ENCODE measurements at regions not wholly inside any gene's neighbourhood (a gene's known extent, or its start where the extent isn't known, plus 50 kb on each side); places are given as distances from the start of the nearest gene placed in this dataset.
"Not testable (repeated sequence)": the region's sequence is repeated elsewhere in the genome, so short reads cannot be mapped to it uniquely, and the experiment has no call there.

DNA sequence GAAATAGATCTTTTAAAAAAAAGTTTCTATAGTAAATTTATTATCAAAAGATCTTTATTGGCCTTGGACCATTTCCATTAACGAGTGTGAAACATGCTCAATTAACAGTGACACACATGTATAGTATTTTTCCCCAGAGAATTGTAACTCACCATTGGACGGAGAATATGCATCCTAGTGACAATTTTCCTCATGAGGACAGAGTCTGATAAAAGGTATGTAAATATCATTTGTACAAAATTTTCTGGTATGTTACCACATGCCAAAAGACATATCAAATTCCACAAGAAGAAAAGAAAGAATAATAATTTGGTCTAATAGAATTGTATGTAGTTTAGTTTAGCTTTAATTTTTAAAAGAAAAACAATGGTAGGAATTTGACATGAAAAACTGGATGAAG is 1096.0 kb upstream of the FLRT2 start:
- DNase-seq, result no peak

DNA sequence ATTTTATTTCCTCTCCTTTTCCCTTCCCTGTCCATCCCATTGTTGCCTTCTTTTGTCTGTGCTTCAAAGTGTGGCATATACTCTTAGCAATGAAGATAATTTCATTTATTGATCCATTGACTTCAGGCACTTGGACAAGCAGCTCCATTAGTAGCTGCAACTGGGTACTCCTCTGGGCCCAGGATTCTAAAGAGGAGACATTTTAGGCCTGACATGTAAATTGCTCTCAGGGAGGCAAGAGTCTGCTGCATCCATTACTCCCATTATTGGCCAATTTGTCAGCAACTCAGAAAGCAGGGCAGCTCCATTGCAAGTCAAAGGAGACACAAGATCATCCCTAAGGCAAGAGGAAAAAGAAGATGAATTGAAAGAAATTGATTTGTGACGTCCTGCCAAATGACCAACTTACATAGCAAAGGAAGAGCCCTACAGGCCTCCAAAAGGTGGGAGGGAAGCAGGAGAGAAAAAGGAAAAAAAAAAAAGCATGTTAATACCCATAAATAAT is 1094.1 kb upstream of the FLRT2 start:
- no peak for DNase-seq

DNA sequence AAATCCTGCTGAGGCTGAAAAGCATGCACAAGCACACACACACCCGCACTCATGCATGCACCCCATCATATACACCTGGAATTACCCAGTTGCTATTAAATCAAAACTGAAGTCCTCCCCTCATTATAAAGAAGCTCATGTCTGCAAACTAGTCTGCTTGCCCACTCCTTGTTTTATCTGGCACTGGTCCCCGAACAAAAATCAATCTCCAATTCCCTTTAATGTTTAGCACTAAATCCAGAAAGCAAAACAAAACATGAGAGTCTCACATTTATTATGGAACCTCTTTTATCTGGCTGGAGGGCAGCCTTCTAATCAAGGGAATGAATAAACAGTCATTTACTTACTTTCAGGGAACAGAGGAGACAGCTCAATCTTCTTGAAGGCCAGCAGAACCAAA is 1093.4 kb upstream of the FLRT2 start:
- no peak for DNase-seq

DNA sequence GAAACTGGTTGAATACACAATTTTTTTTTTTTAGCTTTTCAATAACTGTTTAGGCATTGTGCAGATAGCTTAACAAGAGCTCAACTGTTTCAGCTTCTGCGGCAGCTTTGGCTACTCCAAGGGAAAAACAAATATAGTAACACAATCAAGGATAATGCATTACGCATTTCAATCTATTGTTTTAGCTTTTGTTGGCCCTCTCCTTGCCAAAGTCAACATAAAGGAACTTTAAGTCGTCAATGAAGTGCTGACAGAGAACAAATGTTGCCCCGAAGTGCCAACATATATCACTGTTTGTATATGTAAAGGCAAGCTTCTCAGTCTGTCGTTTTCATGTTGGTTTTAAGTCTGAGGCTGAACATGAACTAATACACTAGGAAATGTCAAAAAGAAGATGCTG is 1087.4 kb upstream of the FLRT2 start:
- DNase-seq, result no peak

DNA sequence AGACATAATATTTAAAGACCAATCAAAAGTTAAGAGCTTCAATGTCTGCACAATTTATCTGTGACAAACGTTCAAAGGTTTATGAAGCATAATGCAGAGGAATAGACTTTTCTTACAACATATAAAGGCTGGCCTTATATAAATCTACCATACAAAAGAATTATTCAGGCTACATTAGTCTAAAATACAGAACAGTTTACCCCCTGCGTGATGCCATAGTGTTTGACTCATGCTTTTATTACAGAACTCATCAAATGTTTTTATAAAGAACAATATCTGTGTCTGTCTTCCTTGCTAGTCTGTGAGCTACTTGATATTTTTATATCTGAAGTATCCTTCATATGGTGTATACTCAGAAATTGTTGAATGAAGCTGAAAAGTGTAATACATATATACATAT is 1084.5 kb upstream of the FLRT2 start:
- no peak for DNase-seq

DNA sequence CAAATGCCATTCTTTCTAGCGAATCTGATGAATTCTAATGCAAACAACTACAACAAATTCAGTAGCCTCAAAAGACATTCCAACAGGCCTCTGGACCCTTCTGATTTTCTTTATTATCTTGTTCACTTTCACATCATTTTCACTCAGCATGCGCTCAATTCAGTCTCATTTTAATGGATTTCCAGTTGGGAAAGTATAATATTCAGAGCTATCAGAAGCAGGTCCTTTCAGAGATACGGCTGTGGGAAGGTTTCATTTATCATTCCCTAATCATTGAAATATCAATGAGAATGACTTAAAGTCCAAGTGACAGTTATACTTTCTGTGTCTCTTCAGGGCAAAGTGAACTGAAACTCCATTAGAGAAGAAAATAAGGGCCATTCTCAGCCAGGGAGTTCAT is 1083.7 kb upstream of the FLRT2 start:
- DNase-seq, result no peak

DNA sequence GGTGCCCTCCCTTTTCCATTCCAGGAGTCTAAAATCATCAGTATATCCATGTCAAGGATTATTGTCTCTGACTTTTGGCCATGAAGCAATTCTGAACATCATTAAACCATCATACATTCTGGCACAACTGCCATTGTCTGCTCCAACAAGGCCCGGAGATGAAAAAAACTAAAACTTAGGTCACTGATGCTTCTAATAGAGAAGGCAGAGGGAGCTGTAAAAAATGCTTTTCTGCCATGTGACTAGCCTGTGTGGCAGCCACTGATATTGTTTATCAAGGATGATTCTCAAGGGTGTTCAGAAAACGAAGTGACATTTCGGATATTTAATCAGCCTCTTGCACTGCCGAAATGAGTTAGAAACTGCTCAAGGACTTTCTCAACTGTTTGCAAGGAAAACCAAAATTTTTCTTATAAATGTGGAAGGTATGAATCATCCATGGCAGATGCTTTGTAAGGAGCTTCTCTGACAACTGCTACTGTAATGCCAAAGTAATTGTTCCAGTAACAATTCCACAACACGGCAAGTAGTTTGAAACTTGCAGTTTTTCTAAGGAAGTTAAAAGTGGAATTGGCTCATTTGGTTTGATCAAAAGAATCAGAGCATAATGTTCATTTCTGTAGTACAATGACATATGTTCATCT is 1076.5 kb upstream of the FLRT2 start:
- DNase-seq, result no peak

DNA sequence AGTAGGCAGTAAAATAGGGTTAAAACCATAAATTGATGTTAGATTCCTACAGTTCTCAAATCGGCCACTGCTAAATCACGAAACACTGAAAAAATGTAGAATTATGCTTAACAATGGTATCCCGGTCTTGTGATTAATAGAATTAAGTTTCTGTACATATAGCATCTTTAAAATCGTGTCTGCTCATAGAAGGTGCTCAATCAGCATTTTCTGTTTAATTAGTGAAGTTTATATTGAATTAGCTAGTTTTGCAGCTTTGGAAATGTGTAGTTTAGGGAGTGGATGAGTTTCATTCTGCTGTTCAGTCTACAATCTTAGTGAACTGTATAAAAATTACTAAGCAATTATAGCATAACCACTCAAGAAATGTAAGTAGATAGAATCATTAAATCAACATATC is 1075.8 kb upstream of the FLRT2 start:
- DNase-seq, result no peak

DNA sequence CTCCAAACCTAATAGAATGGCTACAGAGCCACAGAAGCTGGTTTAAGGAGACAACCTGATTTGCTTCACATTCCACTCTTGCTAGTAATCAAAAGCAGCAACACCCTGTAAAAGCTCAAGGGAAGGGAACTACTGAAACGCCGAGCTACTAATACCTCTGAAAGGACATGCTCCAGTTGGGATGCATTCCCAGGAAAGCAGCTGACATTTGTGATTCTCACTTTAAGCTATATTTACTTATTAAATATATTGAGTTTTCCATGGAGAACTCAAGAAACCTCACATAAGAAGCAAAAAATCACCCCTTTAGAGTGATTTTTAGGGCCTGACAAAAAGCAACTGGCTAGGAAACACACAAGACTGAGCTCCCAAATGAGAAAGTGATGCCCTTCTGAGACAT is 1073.0 kb upstream of the FLRT2 start:
- no peak for DNase-seq

DNA sequence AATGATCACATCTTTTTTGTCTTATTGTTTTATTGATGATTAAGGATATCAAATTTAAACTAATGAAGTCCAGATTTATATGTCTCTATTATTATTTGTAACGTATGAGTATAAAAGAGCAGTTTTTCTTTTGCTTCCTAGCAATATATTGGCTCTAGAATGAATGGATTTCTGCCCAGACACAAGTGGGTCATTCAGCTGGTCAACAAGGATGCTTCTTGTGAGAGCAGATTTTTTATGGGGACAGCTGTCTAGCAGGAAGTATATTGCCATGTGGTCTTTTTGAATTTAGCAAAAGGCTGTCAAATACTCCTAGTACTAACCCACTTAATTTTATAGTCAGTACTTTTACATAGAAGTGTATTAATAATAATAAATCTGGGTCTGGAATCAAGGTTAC is 1071.1 kb upstream of the FLRT2 start:
- peak; percentile 44 for DNase-seq

DNA sequence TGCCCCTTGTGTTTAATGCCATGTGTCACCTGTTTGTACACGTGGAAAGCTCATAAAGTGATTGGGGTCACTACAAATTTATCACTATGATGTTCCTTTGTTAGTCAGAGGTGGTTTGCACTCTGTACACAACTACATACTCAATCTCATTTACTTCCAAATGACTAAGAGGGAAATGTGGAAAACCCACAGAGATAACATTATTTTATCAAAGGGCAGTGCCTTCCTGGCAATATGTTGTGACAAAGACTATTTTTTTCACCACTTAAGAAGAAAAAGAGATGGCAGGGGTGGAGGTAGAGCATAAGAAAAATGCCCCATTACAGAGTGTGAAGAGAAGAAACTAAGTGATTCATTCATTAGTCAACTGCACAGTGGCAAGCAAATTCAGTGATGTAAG is 1064.1 kb upstream of the FLRT2 start:
- no peak for DNase-seq

DNA sequence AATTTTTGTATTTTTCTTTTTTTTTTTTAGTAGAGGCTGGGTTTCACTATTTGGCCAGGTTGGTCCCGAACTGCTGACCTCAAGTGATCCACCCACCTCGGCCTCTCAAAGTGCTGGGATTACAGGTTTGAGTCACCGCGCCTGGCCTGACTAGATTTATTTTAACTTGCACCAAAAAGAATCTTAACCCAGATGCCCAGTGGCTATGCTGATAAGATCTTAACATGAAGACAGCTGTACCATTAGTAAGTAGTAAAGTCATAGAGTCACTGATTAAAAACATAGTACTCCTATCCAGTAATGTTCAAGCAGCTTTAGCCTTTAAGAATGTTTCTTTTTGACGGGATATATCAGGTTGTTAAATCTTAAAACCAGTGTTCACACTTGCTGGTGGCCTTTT is 1061.8 kb upstream of the FLRT2 start:
- no peak for DNase-seq

DNA sequence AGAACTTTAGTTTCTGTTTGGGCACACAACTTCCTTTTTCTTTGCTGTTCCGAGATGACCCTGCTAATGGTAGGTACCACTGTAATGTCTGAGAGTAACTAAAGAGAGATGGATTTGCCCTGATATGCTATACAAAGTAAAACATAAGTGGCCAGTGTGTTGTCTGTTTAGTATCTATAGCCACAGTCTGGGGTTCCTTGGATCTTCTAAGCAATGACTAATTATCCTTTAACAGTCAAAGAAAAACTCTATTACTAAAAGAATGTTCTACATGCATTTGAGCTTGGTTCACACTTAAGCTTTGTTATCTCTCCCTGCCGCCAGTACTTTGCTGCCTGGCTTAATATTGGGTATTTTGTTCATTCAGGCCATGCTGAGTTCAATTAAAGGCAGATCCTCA is 1051.9 kb upstream of the FLRT2 start:
- no peak for DNase-seq

DNA sequence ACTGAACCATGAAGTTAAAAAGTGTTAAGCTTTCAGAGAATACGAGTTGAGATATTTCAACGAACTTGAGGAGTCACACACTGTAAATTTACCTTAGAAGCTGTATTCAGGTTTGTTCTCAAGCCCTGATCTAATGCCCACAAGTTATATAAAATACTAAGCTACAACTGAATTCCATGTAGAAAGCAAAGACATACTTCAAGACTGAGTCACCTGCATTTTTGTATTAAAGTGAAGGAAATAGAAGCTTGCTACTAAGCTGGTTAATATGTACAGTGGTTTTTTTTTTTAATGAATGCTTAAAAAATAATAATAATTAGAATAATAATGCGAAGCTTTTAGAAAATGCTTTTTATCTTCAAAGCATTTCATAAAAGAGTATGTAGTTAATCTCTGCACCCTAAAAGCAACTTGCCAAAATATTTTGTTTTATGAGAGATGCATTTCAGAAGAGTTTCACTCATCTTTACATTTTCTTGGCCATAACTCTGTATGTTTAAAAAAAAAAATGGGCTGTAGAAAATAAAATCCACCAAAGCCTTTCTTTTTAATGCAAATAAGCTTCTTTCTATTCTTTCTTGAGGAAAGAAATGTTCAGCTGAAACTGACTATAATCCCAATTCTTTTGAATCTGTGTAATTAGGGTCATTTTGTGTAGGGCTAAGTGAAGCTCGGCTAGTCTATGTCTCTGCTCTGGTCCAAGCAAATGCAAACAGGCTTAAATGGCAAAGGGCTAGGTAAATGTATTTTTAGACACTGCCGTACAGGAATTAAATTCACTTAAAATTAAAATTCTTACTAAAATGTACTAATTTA is 1047.5 kb upstream of the FLRT2 start:
- no peak for DNase-seq

DNA sequence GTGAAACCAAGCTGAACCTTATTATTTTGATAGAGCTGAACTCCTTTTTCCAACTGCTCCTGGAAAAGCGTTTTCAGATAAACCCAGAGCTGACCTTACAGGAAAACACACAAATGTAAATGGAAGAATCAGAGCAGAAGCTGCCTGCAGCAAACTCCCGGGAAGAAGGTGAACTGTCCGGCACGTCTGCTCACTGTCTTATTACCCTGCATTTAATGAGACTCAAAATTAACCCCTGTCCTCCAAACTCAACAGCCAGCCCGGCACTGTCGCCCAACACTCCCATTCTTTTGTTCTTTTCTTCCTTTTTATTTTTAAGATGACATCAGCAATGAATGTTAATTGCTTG is 1046.9 kb upstream of the FLRT2 start:
- no peak for DNase-seq

DNA sequence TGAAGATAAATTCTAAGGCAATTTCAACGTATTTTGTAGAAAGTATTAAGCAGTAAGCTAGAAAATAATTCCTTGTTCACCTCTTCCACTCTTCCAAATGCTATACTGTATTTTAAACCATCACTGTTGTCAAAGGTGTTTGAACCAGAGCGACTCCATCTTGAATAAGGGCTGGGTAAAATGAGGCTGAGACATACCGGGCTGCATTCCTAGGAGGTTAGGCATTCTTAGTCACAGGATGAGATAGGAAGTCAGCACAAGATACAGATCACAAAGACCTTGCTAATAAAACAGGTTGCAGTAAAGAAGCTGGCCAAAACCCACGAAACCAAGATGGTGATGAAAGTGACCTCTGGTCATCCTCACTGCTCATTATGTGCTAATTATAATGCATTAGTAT is 1045.7 kb upstream of the FLRT2 start:
- DNase-seq, result not testable (repeated sequence)

DNA sequence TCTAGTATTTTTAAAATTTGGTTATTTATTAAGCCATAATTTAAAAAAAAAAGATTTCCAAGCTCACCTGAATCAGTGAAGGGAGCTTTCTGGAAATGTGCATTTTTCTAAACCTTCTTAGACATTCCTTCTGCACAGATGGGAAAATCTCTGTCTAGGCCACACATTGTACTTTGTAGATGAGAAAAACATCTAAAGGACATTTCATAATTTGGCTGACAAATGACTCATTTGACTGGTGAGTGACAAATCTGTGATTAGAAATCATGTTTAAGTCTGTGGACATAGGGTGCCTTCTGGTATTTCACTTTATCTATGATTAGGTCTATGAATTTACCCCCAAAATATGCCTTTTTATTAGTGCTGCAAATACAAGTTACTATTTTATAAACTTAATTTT is 1044.9 kb upstream of the FLRT2 start:
- DNase-seq, result no peak

DNA sequence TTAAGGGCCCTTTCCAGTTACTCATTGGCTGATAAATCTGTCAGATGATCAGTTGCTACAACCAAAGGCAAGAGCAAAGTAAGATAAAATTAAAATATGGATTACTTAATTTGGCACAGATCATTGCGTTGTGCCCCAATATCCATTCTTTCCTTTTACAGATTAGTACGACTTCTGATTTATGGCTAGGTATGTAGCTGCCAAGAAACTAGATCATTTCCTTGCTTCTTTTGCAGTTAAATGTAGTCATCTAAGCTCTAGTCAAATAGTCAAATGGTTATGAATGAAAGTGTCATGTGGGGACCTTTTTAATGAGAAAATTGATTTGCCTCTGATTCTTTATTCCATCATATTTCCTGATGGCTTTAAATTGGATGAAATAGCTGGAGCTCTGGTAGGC is 1039.9 kb upstream of the FLRT2 start:
- no peak for DNase-seq

DNA sequence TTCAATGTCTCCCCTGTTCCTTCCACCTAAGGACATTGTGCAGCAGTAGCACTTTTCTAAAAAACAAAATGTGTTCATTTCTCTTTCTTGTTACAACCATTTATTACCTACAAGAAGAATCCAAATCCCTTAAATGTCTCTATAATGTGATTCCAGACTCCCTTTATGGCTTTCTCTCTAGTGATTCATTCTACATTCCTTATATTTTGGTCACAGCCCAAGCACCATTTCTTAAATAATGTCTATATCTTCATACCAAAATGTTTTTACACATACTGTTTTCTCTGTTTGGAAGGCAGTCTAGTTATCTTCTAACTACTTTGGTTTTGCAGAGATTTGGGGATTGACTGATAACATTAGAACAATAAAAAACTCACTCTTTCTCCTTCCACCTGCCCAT is 1037.3 kb upstream of the FLRT2 start:
- DNase-seq, result no peak

DNA sequence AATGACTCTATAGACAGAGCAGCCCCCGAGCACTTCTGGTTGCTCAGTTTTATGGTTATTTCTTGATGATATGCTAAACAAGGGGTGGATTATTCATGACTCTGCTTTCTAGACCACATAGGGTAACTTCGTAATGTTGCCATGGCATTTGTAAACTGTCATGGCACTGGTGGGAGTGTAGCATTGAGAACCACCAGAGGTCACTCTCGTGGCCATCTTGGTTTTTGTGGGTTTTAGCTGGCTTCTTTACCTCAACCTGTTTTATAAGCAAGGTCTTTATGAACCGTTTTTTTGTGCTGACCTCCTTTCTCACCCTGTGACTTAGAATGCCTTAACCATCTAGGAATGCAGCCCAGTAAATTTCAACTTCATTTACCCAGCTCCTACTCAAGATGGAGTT is 1036.2 kb upstream of the FLRT2 start:
- DNase-seq, result no peak

DNA sequence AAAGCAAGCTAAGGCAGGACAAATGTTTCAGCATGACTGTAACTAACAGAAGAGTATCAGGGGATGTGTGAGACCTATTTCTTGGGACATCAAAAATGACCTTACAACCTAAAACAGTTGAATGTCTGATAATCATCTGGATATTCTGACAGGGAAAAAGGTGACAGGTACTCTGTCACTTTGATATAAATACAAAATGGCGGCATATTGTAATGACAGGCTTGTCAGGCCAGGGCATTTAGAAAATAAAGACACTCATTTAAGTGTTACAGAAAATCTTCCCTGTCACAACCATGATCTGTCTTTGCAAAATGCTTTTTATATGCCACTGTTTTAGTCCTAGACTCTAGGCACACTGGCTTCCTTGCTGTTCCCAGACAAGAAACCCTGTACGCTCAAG is 1033.3 kb upstream of the FLRT2 start:
- DNase-seq, result no peak

DNA sequence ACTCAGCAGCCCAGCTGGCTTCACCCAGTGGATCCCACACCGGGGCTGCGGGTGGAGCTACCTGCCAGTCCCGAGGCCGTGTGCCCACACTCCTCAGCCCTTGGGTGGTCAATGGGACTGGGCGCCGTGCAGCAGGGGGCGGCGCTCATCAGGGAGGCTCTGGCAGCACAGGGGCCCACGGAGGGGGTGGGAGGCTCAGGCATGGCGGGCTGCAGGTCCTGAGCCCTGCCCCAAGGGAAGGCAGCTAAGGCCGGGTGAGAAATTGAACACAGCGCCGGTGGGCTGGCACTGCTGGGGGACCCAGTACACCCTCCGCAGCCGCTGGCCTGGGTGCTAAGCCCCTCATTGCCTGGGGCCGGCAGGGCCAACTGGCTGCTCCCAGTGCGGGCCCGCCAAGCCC is 1017.1 kb upstream of the FLRT2 start:
- not testable (repeated sequence) for DNase-seq

DNA sequence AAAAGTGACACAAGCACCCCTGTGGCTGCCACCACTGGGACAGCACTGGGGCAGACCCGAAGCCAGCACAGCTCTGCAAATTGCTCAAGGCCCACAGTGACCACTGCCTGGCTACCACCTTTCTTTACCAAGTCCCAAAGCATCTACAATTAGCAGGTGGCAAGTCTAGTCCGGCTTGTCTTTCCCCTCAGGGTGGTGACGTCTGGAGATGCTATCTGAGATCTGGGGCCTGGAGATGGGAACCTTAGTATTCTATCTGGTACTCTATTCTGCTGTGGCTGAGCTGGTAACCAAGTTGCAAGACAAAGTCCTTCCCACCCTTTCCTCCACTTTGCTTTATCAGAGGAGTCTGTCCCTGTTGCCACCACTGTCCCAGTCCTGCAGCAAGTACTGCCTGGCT is 1010.1 kb upstream of the FLRT2 start:
- DNase-seq, result no peak

DNA sequence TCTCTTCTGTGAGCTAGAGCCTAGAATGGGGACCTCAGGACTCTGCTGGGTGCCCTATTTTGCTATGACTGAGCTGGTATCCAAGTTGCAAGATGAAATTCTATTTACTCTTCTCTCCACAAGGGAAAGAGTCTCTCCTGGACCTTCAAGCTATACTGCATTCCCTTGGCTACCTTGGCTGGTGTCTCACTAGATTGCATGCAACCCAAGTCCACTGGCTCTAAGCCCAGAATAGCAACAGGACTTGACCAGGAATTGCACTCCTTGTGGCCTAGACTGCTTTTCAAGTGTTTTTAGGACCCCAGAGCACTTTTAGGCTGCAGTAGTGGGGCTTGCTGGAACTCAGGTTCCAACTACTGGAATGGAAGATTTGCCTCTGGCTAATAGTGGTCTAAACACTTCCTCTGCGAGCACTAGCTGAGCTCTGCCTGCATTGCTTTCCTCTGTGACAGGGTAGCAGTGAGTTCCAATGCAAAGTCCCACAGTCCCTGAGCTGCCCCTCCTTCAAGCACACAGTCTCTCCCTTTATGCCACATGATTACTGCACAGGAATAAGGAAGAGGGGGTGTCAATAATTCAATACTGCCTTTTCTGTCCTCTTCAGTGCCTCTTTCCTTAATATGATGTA is 1009.1 kb upstream of the FLRT2 start:
- DNase-seq, result no peak
